IMR-90 (cell line): ENCODE measurements at regions not wholly inside any gene's neighbourhood (a gene's known extent, or its start where the extent isn't known, plus 50 kb on each side); places are given as distances from the start of the nearest gene placed in this dataset.

ENCODE experiments used
- ATAC-seq: fragments of 200-7000 bp; cut with Tn5 transposase; 2 replicates; pipeline ENCODE4 v1.9.1; 2020; ENCODE audit warnings: low read depth, mild to moderate bottlenecking, moderate library complexity
- BruUV-seq: library from RNA; stranded (reverse); fragments of 400-500 nt; replicated peaks from 2 replicates; lab custom pipeline; 2021; lab: Mats Ljungman, UMichigan
- CTCF ChIA-PET: fragments of 300-600 bp; formaldehyde crosslinking; extraction: SDS; loops from one replicate; lab custom pipeline; 2021; ENCODE audit warnings: antibody characterized with exemption; lab: Yijun Ruan, JAX
- POLR2A ChIA-PET: fragments of 300-600 bp; sonication (Branson Sonifier 250); formaldehyde crosslinking; loops from one replicate; lab custom pipeline; 2022; ENCODE audit warnings: antibody characterized with exemption; ENCODE audit not compliant: unreplicated experiment; lab: Charles Lee
- DNase-seq: peaks from one replicate; pipeline ENCODE4 v3.0.0; 2013
- H2AFZ ChIP-seq: replicated peaks from 2 replicates; pipeline ENCODE3; 2013; ENCODE audit warnings: low read length, mild to moderate bottlenecking; ENCODE audit not compliant: poor library complexity
- H2AK5ac ChIP-seq: 2 replicates; pipeline ENCODE4 v1.6.1; 2013; ENCODE audit warnings: low read depth, low read length, inconsistent platforms
- H2AK9ac ChIP-seq: replicated peaks from 2 replicates; pipeline ENCODE3; 2013; ENCODE audit warnings: mild to moderate bottlenecking, low read depth, low read length, moderate library complexity; ENCODE audit not compliant: poor library complexity
- H2BK120ac ChIP-seq: 2 replicates; pipeline ENCODE4 v1.6.1; 2013; ENCODE audit warnings: low read depth, low read length, inconsistent platforms
- H2BK15ac ChIP-seq: 3 replicates; pipeline ENCODE4 v1.6.1; 2013; ENCODE audit warnings: low read depth, low read length, inconsistent platforms
- H2BK20ac ChIP-seq: 2 replicates; pipeline ENCODE4 v1.6.1; 2013; ENCODE audit warnings: low read depth, mild to moderate bottlenecking, inconsistent platforms, low read length, moderate library complexity
- H2BK5ac ChIP-seq: 2 replicates; pipeline ENCODE4 v1.6.1; 2013; ENCODE audit warnings: mild to moderate bottlenecking, low read depth, low read length, inconsistent platforms; ENCODE audit not compliant: poor library complexity, severe bottlenecking
- H3K14ac ChIP-seq: replicated peaks from 2 replicates; pipeline ENCODE4 v1.6.1; 2013; ENCODE audit warnings: low read depth, low read length, inconsistent platforms
- H3K18ac ChIP-seq: 2 replicates; pipeline ENCODE4 v1.6.1; 2013; ENCODE audit warnings: low read depth, low read length, control low read depth
- H3K23ac ChIP-seq: 2 replicates; pipeline ENCODE4 v1.6.1; 2013; ENCODE audit warnings: low read depth, low read length, inconsistent platforms
- H3K27ac ChIP-seq: 2 replicates; pipeline ENCODE4 v1.5.1; 2013; ENCODE audit warnings: mild to moderate bottlenecking, control low read depth, low read length; ENCODE audit not compliant: insufficient read depth
- H3K27me3 ChIP-seq: 2 replicates; pipeline ENCODE4 v1.6.1; 2013; ENCODE audit warnings: low read length; ENCODE audit not compliant: control insufficient read depth, insufficient read depth
- H3K36me3 ChIP-seq: 2 replicates; pipeline ENCODE4 v1.6.1; 2013; ENCODE audit warnings: low read length, mixed read lengths; ENCODE audit not compliant: control insufficient read depth, insufficient read depth
- H3K4ac ChIP-seq: 2 replicates; pipeline ENCODE4 v1.6.1; 2013; ENCODE audit warnings: low read depth, low read length, inconsistent platforms
- H3K4me1 ChIP-seq: 2 replicates; pipeline ENCODE4 v1.6.1; 2013; ENCODE audit warnings: low read length, mixed read lengths; ENCODE audit not compliant: control insufficient read depth, insufficient read depth
- H3K4me2 ChIP-seq: 2 replicates; pipeline ENCODE4 v1.6.1; 2013; ENCODE audit warnings: low read depth, mild to moderate bottlenecking, control low read depth, low read length, moderate library complexity
- H3K4me3 ChIP-seq: 2 replicates; pipeline ENCODE4 v1.5.1; 2013; ENCODE audit warnings: low read depth, mild to moderate bottlenecking, control low read depth, low read length, moderate library complexity; ENCODE audit not compliant: insufficient read depth
- H3K56ac ChIP-seq: 2 replicates; pipeline ENCODE4 v1.6.1; 2013; ENCODE audit warnings: low read length, inconsistent platforms; ENCODE audit not compliant: insufficient read depth; ENCODE audit errors: extremely low read depth
- H3K79me1 ChIP-seq, 2 experiments: 2 replicates each; pipeline ENCODE4 v1.6.1; 2013; ENCODE audit warnings: low read length in 2 of 2, inconsistent platforms in 1 of 2, low read depth in 1 of 2
- H3K9ac ChIP-seq: 2 replicates; pipeline ENCODE4 v1.6.1; 2013; ENCODE audit warnings: low read depth, low read length, control low read depth
- H3K9me1 ChIP-seq: 2 replicates; pipeline ENCODE4 v1.6.1; 2013; ENCODE audit warnings: low read length, inconsistent platforms; ENCODE audit not compliant: insufficient read depth
- H3K9me3 ChIP-seq: 2 replicates; pipeline ENCODE4 v1.6.1; 2013; ENCODE audit warnings: low read length; ENCODE audit not compliant: control insufficient read depth, insufficient read depth
- H4K20me1 ChIP-seq: 2 replicates; pipeline ENCODE4 v1.6.1; 2013; ENCODE audit warnings: low read length, inconsistent platforms; ENCODE audit not compliant: insufficient read depth
- H4K5ac ChIP-seq: 2 replicates; pipeline ENCODE4 v1.6.1; 2013; ENCODE audit warnings: mild to moderate bottlenecking, low read depth, low read length, control low read depth
- H4K8ac ChIP-seq, 2 experiments: 2 replicates each; pipeline ENCODE4 v1.6.1; 2013; ENCODE audit warnings: low read depth in 2 of 2, low read length in 2 of 2, control low read depth in 1 of 2, inconsistent platforms in 1 of 2
- H4K91ac ChIP-seq: 2 replicates; pipeline ENCODE4 v1.6.1; 2013; ENCODE audit warnings: low read depth, low read length, inconsistent platforms; ENCODE audit not compliant: insufficient read depth
- BHLHE40 ChIP-seq: fragments of 150-350 bp; IDR thresholded peaks from 2 replicates; pipeline ENCODE4 v1.6.1; 2016; ENCODE audit warnings: mild to moderate bottlenecking, low read depth, low read length
- CEBPB ChIP-seq: IDR thresholded peaks from 2 replicates; pipeline ENCODE4 v1.6.1; 2012; ENCODE audit warnings: low read depth, low read length, improper control_type of control experiment
- CHD1 ChIP-seq: IDR thresholded peaks from 2 replicates; pipeline ENCODE4 v1.6.1; 2012; ENCODE audit warnings: low read depth, low read length, improper control_type of control experiment
- CTCF ChIP-seq: conservative IDR thresholded peaks from 2 replicates; pipeline ENCODE4 v1.5.1; 2012; ENCODE audit warnings: mild to moderate bottlenecking, low read depth, low read length, improper control_type of control experiment
- ELK1 ChIP-seq: fragments of 150-350 bp; IDR thresholded peaks from 2 replicates; pipeline ENCODE4 v1.6.1; 2016; ENCODE audit warnings: low read depth, mild to moderate bottlenecking, low read length, moderate library complexity, borderline replicate concordance
- FOS ChIP-seq: fragments of 150-350 bp; IDR thresholded peaks from 2 replicates; pipeline ENCODE4 v1.6.1; 2016; ENCODE audit warnings: low read depth, low read length
- MAFK ChIP-seq: IDR thresholded peaks from 2 replicates; pipeline ENCODE4 v1.6.1; 2012; ENCODE audit warnings: low read depth, low read length, improper control_type of control experiment
- MAZ ChIP-seq: IDR thresholded peaks from 2 replicates; pipeline ENCODE4 v1.6.1; 2012; ENCODE audit warnings: low read depth, mild to moderate bottlenecking, low read length, improper control_type of control experiment, moderate library complexity, borderline replicate concordance
- MXI1 ChIP-seq: IDR thresholded peaks from 2 replicates; pipeline ENCODE4 v1.6.1; 2012; ENCODE audit warnings: low read depth, mild to moderate bottlenecking, low read length, moderate library complexity, borderline replicate concordance
- RAD21 ChIP-seq: IDR thresholded peaks from 2 replicates; pipeline ENCODE4 v1.6.1; 2012; ENCODE audit warnings: low read length, improper control_type of control experiment
- RCOR1 ChIP-seq: IDR thresholded peaks from 2 replicates; pipeline ENCODE4 v1.6.1; 2012; ENCODE audit warnings: mild to moderate bottlenecking, low read length, improper control_type of control experiment; ENCODE audit not compliant: insufficient replicate concordance
- RFX5 ChIP-seq: IDR thresholded peaks from 2 replicates; pipeline ENCODE4 v1.8.0; 2012; ENCODE audit warnings: low read depth, mild to moderate bottlenecking, low read length, moderate library complexity
- USF2 ChIP-seq: fragments of 150-350 bp; IDR thresholded peaks from 2 replicates; pipeline ENCODE4 v1.6.1; 2017; ENCODE audit warnings: mild to moderate bottlenecking, antibody characterized with exemption, low read length, low read depth
- WGBS, 2 experiments: methylation state at CpG; one replicate each; pipeline versions ENCODE4 v1.1.5 to v1.1.7; 2013; ENCODE audit warnings: missing lambda C conversion rate in 2 of 2; ENCODE audit not compliant: insufficient read length in 1 of 2; ENCODE audit errors: extremely low coverage in 2 of 2; 5-methylcytosine and 5-hydroxymethylcytosine counted together
- dilution Hi-C: fragments of 300-500 bp; cut with HindIII; formaldehyde crosslinking; loops from one replicate; pipeline ENCODE4 v1.14.3; 2018; ENCODE audit warnings: low sequenced_read_pairs; ENCODE audit not compliant: unreplicated experiment
- in situ Hi-C: fragments of 300-500 bp; cut with MboI; formaldehyde crosslinking; loops from 3 replicates; pipeline ENCODE4 v1.14.3; 2019; ENCODE audit warnings: low sequenced_read_pairs, inconsistent platforms, mixed read lengths
- intact Hi-C: fragments of 100-400 bp; cut with micrococcal nuclease; formaldehyde crosslinking; loops from 2 replicates; pipeline ENCODE4 v1.10.0; 2022

- ATAC-seq (no peak), DNase-seq (no peak)
- H3K23ac ChIP-seq = no peak overlapping the region
- in situ Hi-C loops (no loop called here), dilution Hi-C loops (no loop called here), intact Hi-C loops (no loop called here)
- WGBS, 2 experiments = 14% methylated on average over 1 of the region's 2 CpGs; no CpG with 5 or more reads in 1 of the 2 experiments
- no peaks in the 10 kb centered on the region for H3K27me3 ChIP-seq
- TF ChIP-seq CHD1 (no peak), MAZ (no peak), CTCF (no peak), ELK1 (no peak), MXI1 (no peak), RAD21 (no peak), CEBPB (no peak), FOS (no peak), USF2 (no peak), RFX5 (no peak), MAFK (no peak), RCOR1 (no peak), BHLHE40 (no peak)
- H3K4me3 ChIP-seq = no peak overlapping the region
- H3K9ac ChIP-seq = no peak overlapping the region
- no peak overlapping the region for H4K8ac ChIP-seq
- H4K5ac ChIP-seq = no peak overlapping the region
- H2AFZ ChIP-seq = no peak overlapping the region
- no peaks in the 10 kb centered on the region for H4K20me1 ChIP-seq
- no peak overlapping the region for H2AK9ac ChIP-seq
- H4K91ac ChIP-seq = no peak overlapping the region
- no peak overlapping the region for H3K14ac ChIP-seq
- H3K27ac ChIP-seq = no peak overlapping the region
- no peak overlapping the region for H2BK15ac ChIP-seq
- no peak overlapping the region for H3K4ac ChIP-seq
- CTCF ChIA-PET = interaction anchor here (0.6 kb wide), 1 partner anchor 47 kb away, joined by 8 read pairs; no protein-coding TSS in a partner anchor
- H3K36me3 ChIP-seq = no peaks in the 10 kb centered on the region
- BruUV-seq = no TSS peak
- no peak overlapping the region for H3K4me2 ChIP-seq
- no peak overlapping the region for H2BK120ac ChIP-seq
- H3K4me1 ChIP-seq = no peaks in the 10 kb centered on the region
- no peaks in the 10 kb centered on the region for H3K9me3 ChIP-seq
- no peaks in the 10 kb centered on the region for H3K79me1 ChIP-seq
- no peak overlapping the region for H2BK20ac ChIP-seq
- POLR2A ChIA-PET = no interaction called here
- H2BK5ac ChIP-seq = no peak overlapping the region
- H3K18ac ChIP-seq = no peak overlapping the region
- H3K56ac ChIP-seq = no peak overlapping the region
- H3K9me1 ChIP-seq = no peaks in the 10 kb centered on the region
- no peak overlapping the region for H2AK5ac ChIP-seq
These were observed 93.7 kb downstream of the ELAPOR2 start for GRCh38 chr7:86965727-86966120.
